ENCODE measurements at regions not wholly inside any gene's neighbourhood (a gene's known extent, or its start where the extent isn't known, plus 50 kb on each side); places are given as distances from the start of the nearest gene placed in this dataset.

DNA sequence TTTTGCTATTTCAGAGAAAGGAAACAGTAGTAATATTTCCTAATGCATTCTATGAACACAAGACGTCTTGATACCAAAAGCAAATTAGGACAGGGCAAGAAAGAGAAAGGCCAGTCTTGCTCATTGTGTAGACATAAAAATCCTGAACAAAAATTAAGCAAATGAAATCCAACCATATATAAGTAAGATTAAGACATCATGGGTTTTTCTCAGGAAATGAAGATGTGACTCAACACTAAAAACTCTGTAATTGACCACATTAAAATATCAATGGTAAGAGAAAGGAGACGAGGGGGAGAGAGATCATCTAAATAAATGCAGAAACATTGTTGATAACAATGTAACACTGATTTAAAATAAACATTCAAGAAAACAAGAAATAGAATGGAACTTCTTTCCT, 205.4 kb downstream of the SOD2 start:
- TF ChIP-seq, protein P1, sequence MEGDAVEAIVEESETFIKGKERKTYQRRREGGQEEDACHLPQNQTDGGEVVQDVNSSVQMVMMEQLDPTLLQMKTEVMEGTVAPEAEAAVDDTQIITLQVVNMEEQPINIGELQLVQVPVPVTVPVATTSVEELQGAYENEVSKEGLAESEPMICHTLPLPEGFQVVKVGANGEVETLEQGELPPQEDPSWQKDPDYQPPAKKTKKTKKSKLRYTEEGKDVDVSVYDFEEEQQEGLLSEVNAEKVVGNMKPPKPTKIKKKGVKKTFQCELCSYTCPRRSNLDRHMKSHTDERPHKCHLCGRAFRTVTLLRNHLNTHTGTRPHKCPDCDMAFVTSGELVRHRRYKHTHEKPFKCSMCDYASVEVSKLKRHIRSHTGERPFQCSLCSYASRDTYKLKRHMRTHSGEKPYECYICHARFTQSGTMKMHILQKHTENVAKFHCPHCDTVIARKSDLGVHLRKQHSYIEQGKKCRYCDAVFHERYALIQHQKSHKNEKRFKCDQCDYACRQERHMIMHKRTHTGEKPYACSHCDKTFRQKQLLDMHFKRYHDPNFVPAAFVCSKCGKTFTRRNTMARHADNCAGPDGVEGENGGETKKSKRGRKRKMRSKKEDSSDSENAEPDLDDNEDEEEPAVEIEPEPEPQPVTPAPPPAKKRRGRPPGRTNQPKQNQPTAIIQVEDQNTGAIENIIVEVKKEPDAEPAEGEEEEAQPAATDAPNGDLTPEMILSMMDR (IDR thresholded peaks at IDR 0.05): no peak
- no peak for TF ChIP-seq POLR2A (IDR thresholded peaks at IDR 0.05)
